Right ventricle myocardium inferior (tissue), 1 donor: ENCODE measurements at regions not wholly inside any gene's neighbourhood (a gene's known extent, or its start where the extent isn't known, plus 50 kb on each side); places are given as distances from the start of the nearest gene placed in this dataset.
A peak's percentile ranks its signal among the peaks of the same experiment; 100 is the strongest.

ENCODE experiments used
- ATAC-seq: fragments of 200-7000 bp; cut with Tn5 transposase; one replicate; pipeline ENCODE4 v1.9.1; 2020; ENCODE audit warnings: mild to moderate bottlenecking, moderate library complexity
- DNase-seq: peaks from one replicate; pipeline ENCODE4 v3.0.0; 2021; ENCODE audit errors: missing footprints
- intact Hi-C: fragments of 100-400 bp; cut with DNase I; formaldehyde crosslinking; loops from one replicate; pipeline ENCODE4 v1.11.0; 2022
- donor health status: DM: no; HTN: yes; CAD: no; lungs with severe emphysema.

DNA sequence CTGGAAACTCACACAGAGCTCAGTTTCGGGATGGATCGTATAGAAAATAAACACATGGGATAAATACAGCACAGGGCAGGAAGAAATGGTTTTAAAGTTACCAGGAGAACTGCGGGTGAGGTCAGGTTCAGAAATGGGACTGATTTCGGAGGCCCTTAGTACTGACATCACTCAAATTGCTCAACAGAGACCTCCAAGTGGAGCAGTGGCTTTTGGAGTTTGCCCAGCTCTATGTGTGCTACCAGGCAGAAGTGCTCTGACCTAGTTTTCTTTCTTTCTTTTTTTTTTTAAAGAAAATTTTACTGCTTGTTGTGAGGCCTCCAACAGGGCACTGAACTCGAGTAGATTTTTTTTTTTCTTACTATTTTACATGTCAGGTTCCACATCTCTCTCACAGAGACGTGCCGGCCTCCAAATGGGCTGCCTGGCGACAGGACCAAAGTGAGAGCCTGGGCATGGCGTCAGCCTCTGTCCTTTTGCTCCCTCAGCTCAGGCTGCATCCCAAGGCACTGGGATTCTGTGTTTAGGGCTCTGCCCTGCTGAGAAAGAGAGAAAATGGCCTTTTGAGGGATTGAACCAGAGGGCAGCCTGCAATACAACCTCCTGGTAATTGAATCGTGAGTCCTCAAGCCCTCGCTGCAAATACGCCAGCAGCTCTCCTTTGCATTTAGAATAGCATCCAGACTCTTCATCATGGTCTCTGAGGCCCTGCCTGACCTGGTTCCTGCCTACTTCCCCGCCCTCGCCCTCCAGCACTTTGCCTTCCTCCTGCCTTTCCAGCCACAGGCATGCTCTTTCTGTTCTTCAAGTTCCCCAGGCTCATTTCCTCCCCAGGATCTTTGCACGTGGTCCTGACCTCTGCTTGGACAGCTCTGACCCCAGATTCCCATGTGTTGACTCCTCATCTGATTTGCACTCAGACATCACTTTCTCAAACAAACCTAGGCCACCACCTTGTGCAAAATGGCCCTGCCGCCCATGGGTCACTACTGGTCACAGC is 173.5 kb downstream of the FGF1 start:
- intact Hi-C loops: no loop called here
- ATAC-seq: peak; percentile 91
- DNase-seq: no peak

- intact Hi-C loops: no loop called here
- no peak for DNase-seq
- ATAC-seq: no peak
These were observed 174.5 kb downstream of the FGF1 start for GRCh38 chr5:142511358-142511757.

DNA sequence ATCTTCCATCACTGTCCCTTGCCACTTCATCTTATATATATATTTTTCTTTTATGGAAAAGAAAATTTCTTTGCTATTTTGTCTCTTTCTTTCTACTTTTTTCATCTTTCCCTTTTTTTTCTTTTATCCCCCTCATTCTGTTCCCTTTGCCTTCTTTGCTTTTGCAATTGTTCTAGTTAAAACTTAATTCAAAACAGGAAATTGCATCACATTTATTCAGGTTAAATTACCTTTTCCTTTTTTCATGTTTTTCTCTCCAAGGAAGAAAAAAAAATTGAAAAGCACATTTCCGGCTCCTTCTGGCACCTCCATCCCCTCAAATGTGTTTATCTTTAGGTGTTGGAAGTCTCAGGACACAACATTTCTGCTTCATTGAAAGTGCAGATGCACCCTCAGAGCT is 176.9 kb downstream of the FGF1 start:
- DNase-seq (no peak), ATAC-seq (no peak)
- intact Hi-C loops: no loop called here

GRCh38 chr5:142508591-142508990 is 177.3 kb downstream of the FGF1 start:
- DNase-seq: no peak
- intact Hi-C loops: no loop called here
- ATAC-seq: no peak

GRCh38 chr5:142507531-142508372 is 178.1 kb downstream of the FGF1 start:
- intact Hi-C loops: no loop called here

DNA sequence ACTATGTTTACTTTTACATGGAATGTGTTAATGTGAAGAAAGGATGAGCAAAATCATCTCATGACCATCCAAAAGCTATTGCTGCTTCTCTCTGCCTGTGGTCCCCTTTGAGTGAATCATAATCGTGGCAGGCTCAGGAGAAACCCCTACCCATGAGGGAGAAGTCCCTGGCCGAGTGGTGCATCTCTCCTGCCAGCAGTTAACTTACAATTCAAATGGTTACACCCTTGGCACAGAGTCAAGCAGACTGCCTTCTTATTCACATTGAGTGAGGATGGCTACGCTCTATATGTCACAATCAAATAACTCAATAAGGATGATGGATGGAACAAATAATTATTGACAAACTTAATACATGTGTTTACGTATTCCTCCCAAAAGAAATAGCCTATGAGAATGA is 179.1 kb downstream of the FGF1 start:
- DNase-seq: no peak
- intact Hi-C loops: no loop called here
- ATAC-seq: no peak

More at GRCh38 chr5:142507531-142508372, 178.1 kb downstream of the FGF1 start:
- ATAC-seq (no peak), DNase-seq (no peak)

- intact Hi-C loops: no loop called here
- ATAC-seq: no peak
These were observed 179.8 kb downstream of the FGF1 start for GRCh38 chr5:142506046-142506445.

DNA sequence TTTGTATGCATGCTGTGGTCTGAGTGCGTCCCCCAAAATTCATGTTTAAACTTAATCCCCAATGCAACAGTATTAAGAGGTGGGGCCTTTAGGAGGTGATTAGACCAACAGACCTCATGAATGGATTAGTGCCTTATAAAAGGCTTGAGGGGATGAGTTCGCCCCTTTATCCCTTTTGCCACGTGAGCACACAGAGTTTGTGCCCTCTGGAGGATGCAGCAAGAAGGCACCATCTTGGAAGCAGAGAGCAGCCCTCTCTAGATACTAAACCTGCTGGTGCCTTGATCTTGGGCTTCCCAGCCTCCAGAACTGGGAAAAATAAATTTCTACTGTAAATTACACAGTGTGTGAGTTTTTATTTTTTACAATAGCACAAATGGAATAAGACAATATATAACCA is 177.1 kb upstream of the SPRY4 start:
- DNase-seq (no peak), ATAC-seq (no peak)
- intact Hi-C loops: no loop called here

More at GRCh38 chr5:142506046-142506445, 179.8 kb downstream of the FGF1 start:
- DNase-seq: no peak

GRCh38 chr5:142500227-142500905 is 175.5 kb upstream of the SPRY4 start:
- no peak for ATAC-seq
- intact Hi-C loops: no loop called here
- DNase-seq: no peak

DNA sequence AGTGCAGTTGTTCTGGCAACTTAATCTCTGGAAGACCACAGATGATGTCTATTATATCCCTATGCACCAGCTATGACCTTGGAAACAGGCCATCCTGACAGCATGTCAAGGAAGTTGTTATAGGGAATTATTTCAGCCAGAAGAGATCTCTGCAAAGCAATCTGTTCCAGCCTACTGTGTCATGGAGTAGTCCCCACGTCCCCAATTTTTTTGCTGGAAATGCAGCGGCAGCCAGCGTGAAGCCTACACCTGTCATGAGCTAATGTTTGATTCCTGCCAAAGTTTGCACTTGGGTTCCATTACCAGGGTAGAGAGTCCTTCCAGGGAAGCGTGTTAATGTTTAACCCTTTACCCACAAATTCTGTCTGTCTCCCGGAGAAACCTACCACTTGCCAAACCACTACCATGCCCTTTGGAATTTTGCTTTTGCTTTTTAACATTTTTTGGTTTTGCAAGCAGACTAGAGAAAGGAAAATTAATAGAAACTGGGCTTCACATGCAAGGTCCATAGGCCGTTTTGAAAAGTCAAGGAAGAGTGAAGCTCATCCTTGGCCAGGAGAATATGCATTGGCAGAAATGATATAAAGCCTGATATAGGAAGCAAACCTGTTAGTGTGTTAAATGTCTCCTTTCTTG is 174.9 kb upstream of the SPRY4 start:
- intact Hi-C loops: no loop called here
- no peak for DNase-seq
- ATAC-seq: no peak

DNA sequence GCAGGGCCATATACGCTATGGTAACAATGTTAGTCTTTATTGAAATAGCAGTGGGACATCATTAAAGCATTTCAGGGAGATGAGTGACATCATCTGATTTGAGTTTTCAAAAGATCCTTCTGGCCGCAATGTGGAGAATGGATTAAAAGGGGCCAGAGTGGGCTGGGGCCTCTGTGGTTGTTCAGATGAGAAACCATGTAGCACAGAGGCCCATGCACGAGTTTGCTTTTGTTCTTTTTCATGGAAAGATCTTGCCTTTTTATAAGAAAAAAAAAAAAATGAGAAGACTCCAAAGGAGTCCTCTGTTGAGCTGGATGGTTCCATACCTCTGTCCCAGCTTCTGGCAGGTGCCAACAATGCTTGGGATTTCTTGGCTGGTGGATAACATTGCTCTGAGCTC is 173.5 kb upstream of the SPRY4 start:
- intact Hi-C loops: no loop called here

DNA sequence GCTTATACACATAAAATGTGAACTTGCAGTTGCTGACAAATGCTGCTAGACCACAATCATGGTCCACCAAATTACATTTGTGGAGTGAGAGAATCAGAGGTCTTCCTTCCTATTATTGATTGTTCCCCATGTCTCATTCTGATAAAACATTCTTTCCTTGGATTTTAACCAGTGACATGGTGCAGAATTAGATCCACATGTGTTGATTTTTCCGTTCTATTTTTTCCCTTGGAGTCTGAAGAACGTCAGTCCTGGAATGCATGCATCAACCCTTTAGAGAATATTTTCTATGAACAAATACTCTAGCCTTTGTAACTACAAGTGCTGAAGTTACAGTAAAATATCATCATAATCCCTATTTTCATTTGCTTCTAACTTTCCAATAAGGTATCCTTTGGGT is 170.7 kb upstream of the SPRY4 start:
- intact Hi-C loops: no loop called here
- no peak for DNase-seq
- no peak for ATAC-seq

More for the DNA sequence above, 173.5 kb upstream of the SPRY4 start:
- ATAC-seq: no peak
- no peak for DNase-seq

DNA sequence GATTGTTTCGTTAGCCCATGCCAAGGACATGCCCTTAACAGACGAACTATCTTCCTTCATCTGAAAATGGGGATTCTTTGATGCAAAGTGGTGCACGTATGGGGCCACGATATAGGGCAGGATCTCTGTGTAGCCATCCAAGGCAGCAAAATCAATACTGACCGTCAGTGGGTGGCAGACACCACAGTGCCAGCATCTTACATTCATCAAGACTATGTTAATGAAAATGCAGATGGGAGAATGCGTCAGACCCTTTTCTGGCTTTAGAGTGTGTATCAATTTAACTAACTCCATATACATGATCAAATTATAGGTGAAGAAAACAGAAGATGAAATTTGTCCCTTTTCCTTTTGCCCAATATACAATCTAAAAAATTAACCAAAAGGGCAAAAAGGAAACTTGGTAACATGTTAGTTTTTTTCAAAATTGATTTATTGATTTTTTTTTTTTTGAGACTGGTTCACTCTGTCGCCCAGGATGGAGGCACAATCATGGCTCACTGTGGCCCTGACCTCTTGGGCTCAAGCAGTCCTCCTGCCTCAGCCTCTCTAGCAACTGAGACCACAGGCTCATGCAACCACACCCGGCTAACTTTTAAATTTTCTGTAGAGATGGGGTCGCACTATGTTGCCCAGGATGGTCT is 169.2 kb upstream of the SPRY4 start:
- intact Hi-C loops: loop anchor here (2.0 to 5.0 kb wide), 2 partner anchors 49 to 167 kb away; partner anchors contain the start of gene SPRY4
- ATAC-seq (no peak), DNase-seq (no peak)

DNA sequence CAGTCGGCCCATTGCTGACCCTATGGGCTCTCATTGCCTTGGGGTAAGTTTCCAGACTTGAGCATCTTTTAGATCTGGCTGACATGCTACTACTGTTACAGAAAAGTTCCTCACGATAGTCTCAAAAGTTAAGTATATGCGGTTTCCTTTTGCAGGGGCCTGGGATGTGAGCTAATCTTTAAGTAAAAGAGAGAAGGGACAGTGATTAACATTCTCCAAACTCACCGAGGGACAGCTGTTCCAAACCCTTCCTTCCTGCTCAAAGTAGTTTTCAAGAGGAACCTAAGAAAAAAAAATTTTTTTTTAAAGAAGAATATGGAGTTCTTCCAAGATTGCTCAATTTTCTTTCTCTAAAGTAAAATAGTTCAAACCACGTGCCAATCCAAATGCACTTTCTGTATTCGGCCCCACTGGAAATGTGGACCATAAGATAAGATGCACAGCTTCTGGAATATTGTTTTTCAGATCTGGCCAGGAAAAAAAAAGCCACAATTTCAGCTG is 168.0 kb upstream of the SPRY4 start:
- intact Hi-C loops: loop anchor here (2.0 to 5.0 kb wide), 2 partner anchors 50 to 166 kb away; partner anchors contain the start of gene SPRY4
- ATAC-seq (peak; percentile 48), DNase-seq (no peak)

GRCh38 chr5:142491679-142492078 is 166.9 kb upstream of the SPRY4 start:
- ATAC-seq: no peak
- no peak for DNase-seq
- intact Hi-C loops: loop anchor here (2.0 to 5.0 kb wide), 2 partner anchors 51 to 164 kb away; partner anchors contain the start of gene SPRY4

GRCh38 chr5:142491270-142491669 is 166.4 kb upstream of the SPRY4 start:
- intact Hi-C loops: loop anchor here (5.0 kb wide), 1 partner anchor 164 kb away; the partner anchor contains the start of gene SPRY4
- ATAC-seq: peak; percentile 12

GRCh38 chr5:142486581-142486980 is 161.8 kb upstream of the SPRY4 start:
- ATAC-seq: no peak
- intact Hi-C loops: no loop called here
- DNase-seq: no peak

More at GRCh38 chr5:142491270-142491669, 166.4 kb upstream of the SPRY4 start:
- no peak for DNase-seq

DNA sequence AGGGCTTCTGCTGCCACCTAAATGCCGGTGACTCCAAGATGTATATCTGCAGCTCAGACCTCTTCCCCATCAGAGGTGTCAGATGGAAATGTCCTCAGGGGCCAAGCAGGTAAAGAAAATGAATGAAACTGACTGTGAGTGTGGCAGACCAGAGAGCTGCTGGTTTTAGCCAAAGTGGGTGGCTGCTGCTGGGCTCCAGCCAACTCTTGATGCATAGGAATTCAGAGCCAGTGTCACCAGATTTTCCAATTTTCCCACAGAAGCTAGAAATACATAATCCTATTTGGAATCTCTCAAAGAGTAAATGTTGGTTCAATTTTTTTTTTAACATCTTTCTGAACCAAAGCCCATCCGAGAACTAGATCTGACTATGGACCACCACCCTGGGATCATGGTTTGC is 161.2 kb upstream of the SPRY4 start:
- ATAC-seq (no peak), DNase-seq (no peak)
- intact Hi-C loops: no loop called here
